Mammary epithelial cell (primary cell): ENCODE measurements at regions not wholly inside any gene's neighbourhood (a gene's known extent, or its start where the extent isn't known, plus 50 kb on each side); places are given as distances from the start of the nearest gene placed in this dataset.

Experiments used
- CTCF ChIP-seq, 2 donors: IDR thresholded peaks in 1 of 2; conservative IDR thresholded peaks in 1 of 2; 2 replicates each; pipeline ENCODE4 v1.5.1; 2011 to 2012; ENCODE audit warnings: inconsistent platforms in 2 of 2, low read length in 2 of 2, mild to moderate bottlenecking in 2 of 2, control low read depth in 1 of 2, low read depth in 1 of 2; ENCODE audit not compliant: insufficient read depth in 1 of 2; ENCODE audit errors: extremely low read depth in 1 of 2
- EZH2 ChIP-seq: IDR thresholded peaks from 2 replicates; pipeline ENCODE4 v1.6.1; 2012; ENCODE audit warnings: low read length, inconsistent platforms, borderline replicate concordance

- TF ChIP-seq CTCF (conservative IDR thresholded peaks at IDR 0.05 in 1 of 2, IDR thresholded peaks at IDR 0.05 in 1 of 2; ENCODE audit: extremely low read depth in 1 of 2, insufficient read depth in 1 of 2, low read depth in 1 of 2, low read length in 2 of 2): no peak
- no peak for TF ChIP-seq EZH2
Measured at GRCh38 chr13:79999601-80000000, 341.3 kb downstream of the SPRY2 start.
